HepG2 (cell line): ENCODE measurements at regions not wholly inside any gene's neighbourhood (a gene's known extent, or its start where the extent isn't known, plus 50 kb on each side); places are given as distances from the start of the nearest gene placed in this dataset.

Source experiments
- BCL6 ChIP-seq: IDR thresholded peaks from 2 replicates; pipeline ENCODE4 v1.6.1; 2016; ENCODE audit warnings: missing genetic modification reagents, missing compliant biosample characterization
- DBP ChIP-seq: sonication (generic); formaldehyde crosslinking; IDR thresholded peaks from 2 replicates; pipeline ENCODE4 v1.4.0; 2020; ENCODE audit warnings: missing genetic modification reagents; ENCODE audit errors: not compliant biosample characterization
- DRAP1 ChIP-seq: IDR thresholded peaks from 2 replicates; pipeline ENCODE4 v1.6.1; 2016; ENCODE audit warnings: missing genetic modification reagents, missing compliant biosample characterization
- FOXA3 ChIP-seq: IDR thresholded peaks from 2 replicates; pipeline ENCODE4 v1.6.1; 2016; ENCODE audit warnings: missing genetic modification reagents, missing compliant biosample characterization
- FOXC1 ChIP-seq: sonication (generic); formaldehyde crosslinking; IDR thresholded peaks from 2 replicates; pipeline ENCODE4 v1.8.0; 2022; ENCODE audit warnings: mild to moderate bottlenecking, missing genetic modification reagents, borderline replicate concordance
- HNF1B ChIP-seq: sonication (generic); formaldehyde crosslinking; IDR thresholded peaks from 2 replicates; pipeline ENCODE4 v1.5.1; 2020; ENCODE audit warnings: mild to moderate bottlenecking, moderate library complexity, missing genetic modification reagents
- LCORL ChIP-seq, 2 experiments: fragments of 450-650 bp in 1 of 2; sonication (generic) in 1 of 2; formaldehyde crosslinking in 1 of 2; IDR thresholded peaks; 2 replicates each; pipeline versions ENCODE4 v1.5.0 to v1.6.1; 2017 to 2020; ENCODE audit warnings: antibody characterized with exemption in 1 of 2, missing genetic modification reagents in 1 of 2
- SOX6 ChIP-seq, 2 experiments: fragments of 450-650 bp in 1 of 2; sonication (generic) in 1 of 2; formaldehyde crosslinking in 1 of 2; IDR thresholded peaks; 2 replicates each; pipeline versions ENCODE4 v1.4.0 to v1.6.1; 2017 to 2020; ENCODE audit warnings: antibody characterized with exemption in 1 of 2, mild to moderate bottlenecking in 1 of 2, missing genetic modification reagents in 1 of 2
- TOE1 ChIP-seq: sonication (generic); formaldehyde crosslinking; IDR thresholded peaks from 2 replicates; pipeline ENCODE4 v1.4.0; 2020; ENCODE audit warnings: mild to moderate bottlenecking, missing genetic modification reagents
- ZIK1 ChIP-seq: sonication (generic); formaldehyde crosslinking; IDR thresholded peaks from 2 replicates; pipeline ENCODE4 v1.5.0; 2020; ENCODE audit warnings: mild to moderate bottlenecking, low read depth, missing genetic modification reagents, borderline replicate concordance
- ZNF207 ChIP-seq: fragments of 450-650 bp; IDR thresholded peaks from 2 replicates; pipeline ENCODE4 v1.6.1; 2016; ENCODE audit warnings: antibody characterized with exemption, borderline replicate concordance
- ZNF34 ChIP-seq: sonication (generic); formaldehyde crosslinking; IDR thresholded peaks from 2 replicates; pipeline ENCODE4 v1.4.0; 2020; ENCODE audit warnings: mild to moderate bottlenecking, missing genetic modification reagents, borderline replicate concordance
- ZNF646 ChIP-seq: sonication (generic); formaldehyde crosslinking; IDR thresholded peaks from 2 replicates; pipeline ENCODE4 v1.9.0; 2021; ENCODE audit warnings: mild to moderate bottlenecking, missing genetic modification reagents
- ZNF75D ChIP-seq: sonication (generic); formaldehyde crosslinking; IDR thresholded peaks from 2 replicates; pipeline ENCODE4 v1.8.1; 2023; ENCODE audit warnings: missing genetic modification reagents, mild to moderate bottlenecking, borderline replicate concordance
- TF ChIP-seq, protein P1 (sequence below): sonication (generic); formaldehyde crosslinking; conservative IDR thresholded peaks from 2 replicates; pipeline ENCODE4 v1.4.0; 2020; ENCODE audit warnings: mild to moderate bottlenecking, missing genetic modification reagents, moderate library complexity

DNA sequence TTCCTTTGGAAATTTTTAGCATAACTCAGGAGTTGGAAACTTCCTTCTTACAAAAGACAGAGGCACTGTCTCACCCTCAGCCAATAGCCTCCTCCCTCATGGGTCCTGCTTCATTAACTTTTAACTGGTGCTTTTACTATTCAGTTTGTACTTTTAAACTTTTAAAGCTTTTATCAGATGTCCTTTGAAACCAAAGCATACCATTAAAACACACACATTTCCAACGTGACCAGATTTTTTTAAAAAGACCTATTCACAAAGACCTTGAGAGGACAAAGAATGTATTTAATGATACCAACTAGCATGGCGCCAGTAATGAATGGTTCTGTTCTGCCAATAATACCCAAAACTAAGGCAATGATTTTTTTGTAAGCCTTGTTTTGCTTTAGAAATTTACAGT is 173.6 kb upstream of the EEA1 start (continued):
- no peak for TF ChIP-seq ZIK1 (CRISPR knock-in tag)
- TF ChIP-seq ZNF75D = no peak
- 0 out of 2 replicates have a peak, but pooled peaks have one; percentile 7 for TF ChIP-seq BCL6
- TF ChIP-seq FOXC1 (CRISPR knock-in tag) = no peak
- no peak for TF ChIP-seq ZNF34 (CRISPR knock-in tag)
- no peak for TF ChIP-seq ZNF646 (CRISPR knock-in tag)
- TF ChIP-seq, protein P1, sequence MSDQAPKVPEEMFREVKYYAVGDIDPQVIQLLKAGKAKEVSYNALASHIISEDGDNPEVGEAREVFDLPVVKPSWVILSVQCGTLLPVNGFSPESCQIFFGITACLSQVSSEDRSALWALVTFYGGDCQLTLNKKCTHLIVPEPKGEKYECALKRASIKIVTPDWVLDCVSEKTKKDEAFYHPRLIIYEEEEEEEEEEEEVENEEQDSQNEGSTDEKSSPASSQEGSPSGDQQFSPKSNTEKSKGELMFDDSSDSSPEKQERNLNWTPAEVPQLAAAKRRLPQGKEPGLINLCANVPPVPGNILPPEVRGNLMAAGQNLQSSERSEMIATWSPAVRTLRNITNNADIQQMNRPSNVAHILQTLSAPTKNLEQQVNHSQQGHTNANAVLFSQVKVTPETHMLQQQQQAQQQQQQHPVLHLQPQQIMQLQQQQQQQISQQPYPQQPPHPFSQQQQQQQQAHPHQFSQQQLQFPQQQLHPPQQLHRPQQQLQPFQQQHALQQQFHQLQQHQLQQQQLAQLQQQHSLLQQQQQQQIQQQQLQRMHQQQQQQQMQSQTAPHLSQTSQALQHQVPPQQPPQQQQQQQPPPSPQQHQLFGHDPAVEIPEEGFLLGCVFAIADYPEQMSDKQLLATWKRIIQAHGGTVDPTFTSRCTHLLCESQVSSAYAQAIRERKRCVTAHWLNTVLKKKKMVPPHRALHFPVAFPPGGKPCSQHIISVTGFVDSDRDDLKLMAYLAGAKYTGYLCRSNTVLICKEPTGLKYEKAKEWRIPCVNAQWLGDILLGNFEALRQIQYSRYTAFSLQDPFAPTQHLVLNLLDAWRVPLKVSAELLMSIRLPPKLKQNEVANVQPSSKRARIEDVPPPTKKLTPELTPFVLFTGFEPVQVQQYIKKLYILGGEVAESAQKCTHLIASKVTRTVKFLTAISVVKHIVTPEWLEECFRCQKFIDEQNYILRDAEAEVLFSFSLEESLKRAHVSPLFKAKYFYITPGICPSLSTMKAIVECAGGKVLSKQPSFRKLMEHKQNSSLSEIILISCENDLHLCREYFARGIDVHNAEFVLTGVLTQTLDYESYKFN (CRISPR knock-in tag) = peak; percentile 86
- no peak; the same call in 1 of the 2 replicates for TF ChIP-seq TOE1 (CRISPR knock-in tag)
- TF ChIP-seq DRAP1 = no peak
- no peak for TF ChIP-seq HNF1B
- TF ChIP-seq ZNF207 = no peak
- TF ChIP-seq LCORL (IDR thresholded peaks at IDR 0.05) = no peak
- no peak for TF ChIP-seq LCORL (CRISPR knock-in tag; IDR thresholded peaks at IDR 0.05)
- no peak for TF ChIP-seq SOX6 (IDR thresholded peaks at IDR 0.05)
- peak; percentile 73; the same call in 1 of the 2 replicates for TF ChIP-seq SOX6 (CRISPR knock-in tag; IDR thresholded peaks at IDR 0.05)
- TF ChIP-seq FOXA3 = peak; percentile 47
- no peak for TF ChIP-seq DBP (CRISPR knock-in tag)
